GM21786 (cell line): ENCODE measurements at regions not wholly inside any gene's neighbourhood (a gene's known extent, or its start where the extent isn't known, plus 50 kb on each side); places are given as distances from the start of the nearest gene placed in this dataset.

Experiments
- ATAC-seq: cut with Tn5 transposase; IDR thresholded peaks from one replicate; pipeline ENCODE4 v1.9.1; 2021; ENCODE audit not compliant: unreplicated experiment

DNA sequence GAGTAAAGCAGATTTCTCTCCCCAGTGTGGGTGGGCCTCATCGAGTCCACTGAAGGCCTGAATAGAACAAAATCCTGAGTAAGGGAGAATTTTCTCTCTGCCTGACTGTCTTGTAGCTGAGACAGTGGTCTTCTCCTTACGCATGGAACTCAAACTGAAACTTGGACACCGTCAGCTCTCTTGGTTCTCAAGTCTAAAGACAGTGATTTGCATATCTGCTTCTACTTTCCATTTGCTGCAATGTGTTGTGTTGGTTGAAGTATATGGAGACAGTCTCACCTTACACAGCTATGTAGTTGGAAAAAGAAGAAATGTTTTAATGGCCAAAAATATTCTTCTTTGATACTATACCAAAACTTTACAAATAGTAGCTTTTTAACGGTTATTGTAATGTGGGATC is 160.2 kb upstream of the LMNTD1 start:
- peak; percentile 98 for ATAC-seq

- ATAC-seq: no peak
Measured at GRCh38 chr12:25714198-25714984, 161.3 kb upstream of the LMNTD1 start.

DNA sequence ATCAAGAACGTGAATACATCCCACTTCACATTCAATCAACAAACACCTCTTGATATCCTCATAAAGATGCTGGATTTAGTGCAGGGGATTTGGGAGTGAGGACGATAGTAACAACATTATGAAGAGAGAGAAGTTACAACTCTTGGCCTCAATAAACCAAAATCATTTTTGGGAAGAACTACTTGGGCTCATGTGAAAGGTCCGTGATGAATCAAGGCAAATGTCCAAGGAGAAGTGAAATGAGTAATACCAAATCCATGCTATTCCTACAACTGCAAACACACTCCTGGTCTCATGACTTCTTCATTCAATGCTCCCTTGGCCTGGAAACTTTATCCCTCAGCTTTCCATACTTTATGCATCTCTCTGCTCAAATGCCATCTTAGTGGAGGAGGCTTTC is 162.0 kb upstream of the LMNTD1 start:
- ATAC-seq: no peak

DNA sequence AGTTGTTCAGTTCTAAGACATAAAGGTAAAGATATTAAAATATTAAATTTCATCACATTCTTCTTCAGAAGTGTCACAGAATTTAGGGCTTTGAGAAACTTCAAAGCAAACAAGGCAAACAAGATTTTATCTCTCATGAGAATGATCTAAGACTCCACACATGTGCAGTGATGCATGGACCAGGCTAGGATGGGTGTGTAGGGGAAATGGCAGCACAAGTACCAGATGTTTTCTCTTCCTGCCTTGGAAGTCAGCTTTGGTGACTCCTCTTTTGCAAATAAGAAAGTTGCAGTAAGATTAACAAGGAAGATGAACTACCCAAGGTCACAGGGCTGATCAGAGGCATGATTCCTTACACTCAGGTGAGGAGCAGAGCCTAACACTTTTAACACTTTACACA is 163.8 kb upstream of the LMNTD1 start:
- ATAC-seq: no peak

GRCh38 chr12:25717552-25717951 is 164.5 kb upstream of the LMNTD1 start:
- no peak for ATAC-seq

- ATAC-seq: no peak
Measured at GRCh38 chr12:25718081-25718731, 165.1 kb upstream of the LMNTD1 start.

DNA sequence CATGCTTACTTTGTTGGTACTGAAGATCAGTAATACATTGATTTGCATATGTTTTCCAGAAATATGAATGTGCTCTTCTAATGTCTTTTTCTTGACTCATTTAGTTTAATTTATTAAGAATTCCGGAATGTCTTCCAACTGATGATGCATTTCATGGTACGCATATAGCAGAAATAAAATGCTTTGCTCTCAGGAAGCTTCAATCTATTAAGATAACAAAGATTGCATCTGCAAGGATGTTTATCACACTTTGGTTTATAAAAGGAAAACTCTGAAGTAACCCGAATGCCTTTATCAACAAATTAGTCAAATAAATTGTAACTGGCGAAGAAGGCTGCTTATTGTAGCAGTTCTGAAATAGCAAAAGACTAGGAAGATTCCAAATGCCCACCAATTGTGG is 166.4 kb upstream of the LMNTD1 start:
- no peak for ATAC-seq

GRCh38 chr12:25723336-25723735 is 170.3 kb upstream of the LMNTD1 start:
- no peak for ATAC-seq

DNA sequence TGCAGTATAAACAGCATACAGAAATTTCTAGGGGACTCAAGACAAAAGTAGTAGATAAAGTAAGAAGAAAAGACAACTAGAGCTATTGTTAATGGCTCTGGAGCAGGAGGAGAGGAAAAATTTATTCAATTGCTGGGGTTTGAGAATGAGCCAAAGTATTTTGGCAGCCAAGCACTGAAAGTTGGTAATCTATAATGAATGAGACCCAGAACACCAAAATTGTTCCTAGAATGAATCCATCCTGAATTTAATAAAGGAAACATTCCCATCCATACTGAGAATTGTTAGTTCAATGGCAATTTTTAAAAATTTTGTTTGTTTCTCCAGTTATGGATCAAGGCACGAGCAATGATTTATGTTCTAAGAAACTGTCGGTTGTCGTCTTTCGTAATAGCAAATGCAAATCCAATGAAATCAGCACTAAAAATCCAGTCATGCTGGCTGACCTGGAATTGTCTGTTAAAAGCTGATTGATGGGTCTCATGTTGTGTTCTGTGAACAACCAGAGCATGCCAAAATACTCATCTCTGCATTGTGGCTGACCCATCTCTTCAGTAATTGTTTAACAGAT is 170.9 kb upstream of the LMNTD1 start:
- ATAC-seq: no peak

- ATAC-seq: no peak
Measured at GRCh38 chr12:25725470-25725869, 172.4 kb upstream of the LMNTD1 start.

GRCh38 chr12:25725931-25726330 is 172.8 kb upstream of the LMNTD1 start:
- no peak for ATAC-seq

- ATAC-seq: no peak
Measured at GRCh38 chr12:25728056-25728595, 175.0 kb upstream of the LMNTD1 start.

DNA sequence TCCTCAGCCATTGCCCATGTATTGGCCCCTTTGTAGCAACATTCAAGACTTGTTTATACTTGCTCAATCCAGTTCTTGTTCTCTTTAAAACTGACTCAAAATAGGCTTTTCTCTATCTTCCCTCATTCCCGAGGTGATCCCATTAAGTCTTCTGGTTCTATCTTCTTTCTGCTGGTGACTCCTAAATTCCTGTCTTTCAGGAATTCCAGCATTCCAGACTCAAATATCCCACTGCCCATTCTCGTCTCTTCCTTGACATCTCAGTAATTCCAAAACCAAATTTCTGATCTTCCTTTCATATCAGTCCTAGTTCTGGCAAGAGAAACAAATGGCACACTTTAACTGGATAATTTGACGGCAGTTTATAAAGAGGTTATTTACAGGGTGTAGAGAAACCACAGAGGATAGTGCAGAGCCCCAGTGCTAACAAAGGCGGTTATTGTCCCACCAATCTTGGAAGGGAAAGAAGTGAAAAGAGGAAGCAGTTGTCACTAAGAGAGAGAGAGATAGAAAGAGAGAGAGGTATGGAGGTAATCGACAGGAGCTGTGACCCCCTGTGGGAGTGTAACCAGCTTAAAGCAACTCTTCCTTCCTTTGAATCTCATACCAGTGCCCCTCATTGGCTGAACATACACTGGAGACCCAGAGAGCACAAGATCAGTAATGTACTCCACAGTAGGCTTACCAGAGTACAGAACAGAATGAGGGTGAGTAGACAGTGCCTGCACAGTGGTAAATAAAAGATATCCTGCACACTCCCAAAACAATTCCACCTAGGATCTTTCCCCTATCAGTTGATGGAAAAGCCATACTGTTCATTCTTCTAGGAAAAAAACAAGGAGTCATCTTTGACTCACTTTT is 177.6 kb upstream of the LMNTD1 start:
- ATAC-seq: no peak

DNA sequence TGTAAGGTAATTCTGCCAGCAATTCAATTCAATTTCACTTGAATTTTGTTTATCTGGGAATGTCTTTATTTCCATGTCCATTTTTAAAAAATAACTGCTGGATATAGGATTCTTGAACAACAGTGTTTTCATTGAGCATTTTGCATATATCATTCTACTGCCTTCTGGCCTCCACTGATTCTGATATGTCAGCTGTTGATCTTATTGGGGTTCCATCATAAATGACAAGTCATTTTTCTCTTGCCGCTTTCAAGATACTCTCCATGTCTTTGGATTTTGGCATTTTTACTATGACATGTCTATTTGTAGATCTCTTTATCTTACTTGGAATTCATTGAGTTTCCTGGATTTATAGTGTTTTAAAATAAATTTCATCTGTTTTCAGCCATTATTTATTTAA is 180.5 kb upstream of the LMNTD1 start:
- ATAC-seq: no peak

DNA sequence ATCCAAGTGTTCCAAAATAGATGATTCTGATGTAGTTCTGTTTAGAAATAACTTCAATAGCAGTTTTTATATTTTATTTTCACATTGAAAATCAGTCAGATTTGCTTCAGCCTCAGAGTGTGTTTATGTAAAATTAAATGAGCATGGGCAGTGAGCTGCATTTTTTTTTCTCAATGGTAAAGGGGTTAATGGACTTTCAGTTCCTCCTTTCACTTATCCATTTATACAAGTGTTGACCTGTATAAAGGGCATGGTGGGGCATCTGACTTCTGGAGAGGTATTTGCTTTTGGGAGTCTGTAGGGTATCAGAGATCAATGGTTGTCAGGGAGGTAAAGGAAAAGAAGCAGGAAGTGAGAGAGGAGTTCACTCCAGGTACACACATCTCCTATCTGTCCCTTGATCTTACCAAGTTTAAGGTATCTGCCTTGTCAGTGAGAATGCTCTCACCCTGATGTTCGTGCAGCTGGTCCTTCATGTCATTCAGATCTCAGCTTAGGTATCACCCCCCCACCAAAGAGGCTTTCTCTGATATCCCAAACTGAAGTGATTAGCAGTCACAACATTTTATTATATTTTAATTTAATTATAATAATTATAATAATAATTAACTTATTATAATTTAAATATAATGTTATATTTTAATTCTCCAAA is 181.6 kb upstream of the LMNTD1 start:
- ATAC-seq: peak; percentile 67

DNA sequence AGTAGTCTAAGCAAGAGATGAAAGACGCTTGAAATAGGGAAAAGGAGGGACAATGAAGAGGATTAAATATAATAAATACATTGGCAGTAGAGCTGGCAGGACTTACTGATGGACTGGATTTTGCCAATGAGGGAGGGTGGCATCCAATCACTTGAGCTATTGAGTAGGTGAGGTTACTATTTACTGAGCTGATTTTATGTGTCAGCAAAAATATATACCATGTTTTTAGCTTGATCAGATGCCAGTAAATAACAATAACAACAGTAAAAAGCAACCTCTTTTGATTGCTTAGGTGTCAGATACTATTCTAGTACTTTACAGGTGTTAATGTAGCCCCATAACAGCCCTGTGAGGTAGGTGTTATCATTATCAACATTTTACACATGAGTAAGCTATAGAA is 187.5 kb upstream of the LMNTD1 start:
- ATAC-seq: no peak

- no peak for ATAC-seq
Measured at GRCh38 chr12:25741917-25742316, 188.8 kb upstream of the LMNTD1 start.

GRCh38 chr12:25743679-25744215 is 190.7 kb upstream of the LMNTD1 start:
- ATAC-seq: no peak

- ATAC-seq: no peak
Measured at GRCh38 chr12:25744313-25744712, 191.2 kb upstream of the LMNTD1 start.

- ATAC-seq: no peak
Measured at GRCh38 chr12:25745281-25745680, 192.2 kb upstream of the LMNTD1 start.
